ENCODE measurements at regions not wholly inside any gene's neighbourhood (a gene's known extent, or its start where the extent isn't known, plus 50 kb on each side); places are given as distances from the start of the nearest gene placed in this dataset.

DNA sequence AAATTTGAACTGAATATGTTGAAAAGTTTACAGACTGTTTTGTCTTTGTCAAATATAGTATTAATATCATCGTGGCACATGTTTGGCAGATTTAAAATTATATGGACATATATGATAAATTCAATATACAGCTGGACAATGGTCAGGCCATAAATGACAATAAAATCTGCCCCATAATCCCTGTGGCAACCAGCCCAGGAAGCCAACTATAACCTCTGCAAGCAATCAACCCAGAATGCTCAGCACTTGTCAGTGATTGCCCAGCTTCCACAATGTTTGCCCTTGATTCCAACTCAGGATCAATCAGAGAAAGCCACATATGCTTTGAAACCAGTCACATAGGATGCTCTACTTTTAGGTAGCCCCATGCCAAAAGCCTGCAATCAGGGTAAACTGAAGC, 671.9 kb downstream of the SUCLG1 start:
- Histone ChIP-seq H3K36me3 (no peaks in the 10 kb centered on the region), H3K4me3 (no peak overlapping the region), H3K9ac (no peak overlapping the region), H3K4me1 (no peaks in the 10 kb centered on the region), H3K27me3 (no peaks in the 10 kb centered on the region), H3K9me3 (no peaks in the 10 kb centered on the region), H3K27ac (no peak overlapping the region), H3K4me2 (no peak overlapping the region), H4K20me1 (no peaks in the 10 kb centered on the region)
- TF ChIP-seq Cebpa-rat (IDR thresholded peaks at IDR 0.05) = no peak

DNA sequence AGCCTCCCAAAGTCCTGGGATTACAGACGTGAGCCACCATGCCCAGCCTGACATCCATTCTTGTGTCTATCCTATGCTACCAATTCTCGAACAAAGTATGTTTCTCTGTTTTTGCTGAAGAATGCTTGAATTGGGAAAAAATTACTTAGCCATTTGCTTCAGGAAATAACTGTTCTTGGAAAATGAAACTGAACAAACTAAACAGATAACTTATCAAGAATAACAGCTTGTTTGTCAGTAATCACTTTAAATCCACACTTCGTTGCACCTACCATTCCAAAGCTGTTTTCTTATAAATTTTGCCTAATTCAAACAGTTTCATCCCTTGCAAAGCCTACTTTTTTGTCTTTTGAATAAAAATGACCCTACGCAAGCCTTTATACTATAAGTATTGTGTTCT, 672.9 kb downstream of the SUCLG1 start:
- no peaks in the 10 kb centered on the region for H3K4me1 ChIP-seq
- H3K27ac ChIP-seq = no peak overlapping the region
- H3K9ac ChIP-seq = no peak overlapping the region
- H4K20me1 ChIP-seq = no peaks in the 10 kb centered on the region
- no peak for TF ChIP-seq Cebpa-rat (IDR thresholded peaks at IDR 0.05)
- no peaks in the 10 kb centered on the region for H3K9me3 ChIP-seq
- H3K4me3 ChIP-seq = no peak overlapping the region
- no peaks in the 10 kb centered on the region for H3K27me3 ChIP-seq
- H3K4me2 ChIP-seq = no peak overlapping the region
- H3K36me3 ChIP-seq = no peaks in the 10 kb centered on the region

DNA sequence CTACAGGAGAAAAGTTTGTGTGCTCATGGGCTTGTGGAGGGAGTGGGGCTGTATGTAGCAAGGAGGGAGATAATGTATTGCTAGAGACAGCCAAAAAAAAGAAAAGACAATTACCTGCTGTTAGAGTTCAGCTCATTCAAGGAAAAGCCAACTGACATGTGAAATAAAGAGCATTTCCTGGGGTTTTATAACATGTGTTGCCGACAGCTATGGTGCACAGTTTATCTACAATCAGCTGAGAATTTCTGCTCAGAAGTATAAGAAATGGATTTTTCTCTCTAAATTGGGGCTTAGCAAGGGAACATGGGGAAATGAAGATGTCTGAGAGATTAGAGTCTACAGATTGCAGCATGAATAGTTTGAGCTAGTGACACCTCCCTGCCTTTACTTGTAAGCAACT, 674.1 kb downstream of the SUCLG1 start:
- Histone ChIP-seq H3K9ac (no peak overlapping the region), H3K4me1 (no peaks in the 10 kb centered on the region), H3K4me2 (no peak overlapping the region), H3K4me3 (no peak overlapping the region), H3K9me3 (no peaks in the 10 kb centered on the region), H4K20me1 (no peaks in the 10 kb centered on the region), H3K27ac (no peak overlapping the region), H3K36me3 (no peaks in the 10 kb centered on the region), H3K27me3 (no peaks in the 10 kb centered on the region)
- no peak for TF ChIP-seq Cebpa-rat (IDR thresholded peaks at IDR 0.05)

DNA sequence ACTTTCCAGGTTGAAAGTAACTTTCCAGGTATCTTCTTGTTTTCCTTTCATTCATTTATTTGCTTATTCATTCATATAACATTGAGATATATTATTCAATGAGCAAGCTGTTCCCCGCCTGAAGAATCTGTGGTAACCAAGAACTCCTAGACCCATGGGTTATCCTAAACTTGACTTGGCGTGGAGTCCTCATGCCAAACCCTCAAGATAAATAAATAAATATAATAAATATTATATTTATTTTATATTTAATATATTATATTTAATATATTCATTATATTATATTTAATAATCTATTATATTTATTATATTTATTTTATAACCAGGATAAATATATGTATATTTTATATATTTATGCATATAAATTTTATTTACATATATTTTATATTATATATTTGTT, 674.8 kb downstream of the SUCLG1 start:
- Histone ChIP-seq H3K9ac (no peak overlapping the region), H3K4me3 (no peak overlapping the region), H3K9me3 (no peaks in the 10 kb centered on the region), H3K27me3 (no peaks in the 10 kb centered on the region), H4K20me1 (no peaks in the 10 kb centered on the region), H3K27ac (no peak overlapping the region), H3K4me1 (no peaks in the 10 kb centered on the region), H3K36me3 (no peaks in the 10 kb centered on the region), H3K4me2 (no peak overlapping the region)
- TF ChIP-seq Cebpa-rat (IDR thresholded peaks at IDR 0.05) = no peak

DNA sequence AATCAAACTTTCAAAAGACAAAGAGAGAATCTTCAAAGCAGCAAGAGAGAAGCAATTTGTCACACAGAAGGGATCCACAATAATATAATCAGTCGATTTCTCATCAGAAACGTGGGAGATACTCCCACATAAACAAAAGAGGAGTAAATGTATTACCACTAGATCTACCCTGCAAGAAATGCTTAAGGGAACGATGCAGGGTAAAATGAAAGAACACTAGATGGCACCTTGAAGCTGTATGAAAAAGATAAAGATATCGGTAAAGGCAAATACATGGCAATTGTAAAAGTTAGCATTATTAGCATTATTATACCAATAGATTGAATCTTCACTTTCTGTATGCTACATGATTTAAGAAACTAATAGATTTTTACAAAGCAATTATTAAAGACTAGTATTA, 677.0 kb downstream of the SUCLG1 start:
- Histone ChIP-seq H3K4me1 (no peaks in the 10 kb centered on the region), H4K20me1 (no peaks in the 10 kb centered on the region), H3K27me3 (no peaks in the 10 kb centered on the region), H3K36me3 (no peaks in the 10 kb centered on the region), H3K4me3 (no peak overlapping the region), H3K27ac (no peak overlapping the region), H3K9me3 (no peaks in the 10 kb centered on the region), H3K4me2 (no peak overlapping the region), H3K9ac (no peak overlapping the region)
- no peak for TF ChIP-seq Cebpa-rat (IDR thresholded peaks at IDR 0.05)

DNA sequence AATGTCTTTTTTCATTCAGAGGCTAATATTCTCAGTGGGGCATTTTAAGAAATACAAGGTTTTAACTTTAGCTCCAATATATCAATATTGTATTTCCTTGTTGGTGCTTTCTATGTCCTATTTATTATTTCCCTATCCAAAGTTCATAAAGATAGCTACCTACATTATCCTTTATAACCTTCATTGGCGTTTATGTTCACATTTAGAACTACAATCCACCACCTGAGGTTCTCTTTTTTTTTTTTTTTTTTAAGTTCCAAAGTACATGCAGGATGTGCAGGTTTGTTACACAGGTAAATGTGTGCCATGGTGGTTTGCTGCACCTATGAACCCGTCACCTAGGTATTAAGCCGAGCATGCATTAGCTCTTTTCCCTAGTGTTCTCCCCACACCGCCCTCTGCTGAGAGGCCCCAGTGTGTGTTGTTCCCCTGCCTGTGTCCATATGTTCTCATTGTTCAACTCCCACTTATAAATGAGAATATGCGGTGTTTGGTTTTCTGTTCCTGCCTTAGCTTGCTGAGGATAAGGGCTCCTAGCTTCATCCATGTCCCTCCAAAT, 694.6 kb downstream of the SUCLG1 start:
- H3K27me3 ChIP-seq = no peaks in the 10 kb centered on the region

DNA sequence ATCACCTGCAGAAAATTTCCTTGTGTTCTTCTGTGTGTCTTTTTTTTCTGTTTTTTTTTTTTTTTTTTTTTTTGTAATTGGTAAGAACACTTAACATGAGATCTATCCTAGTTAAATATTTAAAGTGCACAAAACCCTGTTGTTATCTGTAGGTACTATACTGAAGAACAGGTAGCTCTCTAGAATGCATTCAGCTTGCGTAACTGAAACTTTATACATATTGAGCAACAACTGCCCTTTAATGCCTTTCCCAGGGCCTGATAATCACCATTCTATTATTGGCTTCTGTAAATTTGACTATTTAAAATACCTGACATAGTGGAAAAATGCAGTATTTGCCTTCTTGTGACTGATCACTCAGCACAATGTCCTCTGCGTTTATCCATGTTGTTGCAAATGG, 701.8 kb downstream of the SUCLG1 start:
- Histone ChIP-seq H3K4me1 (peaks cover 12% of the 10 kb centered on the region), H3K27me3 (no peaks in the 10 kb centered on the region), H3K9me3 (peaks cover 14% of the 10 kb centered on the region), H3K36me3 (no peaks in the 10 kb centered on the region), H3K27ac (no peak overlapping the region), H3K4me3 (no peak overlapping the region), H3K9ac (no peak overlapping the region), H4K20me1 (no peaks in the 10 kb centered on the region), H3K4me2 (no peak overlapping the region)
- no peak for TF ChIP-seq Cebpa-rat (IDR thresholded peaks at IDR 0.05)

More for the DNA sequence above, 694.6 kb downstream of the SUCLG1 start:
- no peak overlapping the region for H3K4me3 ChIP-seq
- H3K4me2 ChIP-seq = no peak overlapping the region
- no peak overlapping the region for H3K27ac ChIP-seq
- H3K36me3 ChIP-seq = no peaks in the 10 kb centered on the region
- no peaks in the 10 kb centered on the region for H3K4me1 ChIP-seq
- H3K9ac ChIP-seq = no peak overlapping the region
- H3K9me3 ChIP-seq = peaks cover 21% of the 10 kb centered on the region
- no peaks in the 10 kb centered on the region for H4K20me1 ChIP-seq
- no peak for TF ChIP-seq Cebpa-rat (IDR thresholded peaks at IDR 0.05)

DNA sequence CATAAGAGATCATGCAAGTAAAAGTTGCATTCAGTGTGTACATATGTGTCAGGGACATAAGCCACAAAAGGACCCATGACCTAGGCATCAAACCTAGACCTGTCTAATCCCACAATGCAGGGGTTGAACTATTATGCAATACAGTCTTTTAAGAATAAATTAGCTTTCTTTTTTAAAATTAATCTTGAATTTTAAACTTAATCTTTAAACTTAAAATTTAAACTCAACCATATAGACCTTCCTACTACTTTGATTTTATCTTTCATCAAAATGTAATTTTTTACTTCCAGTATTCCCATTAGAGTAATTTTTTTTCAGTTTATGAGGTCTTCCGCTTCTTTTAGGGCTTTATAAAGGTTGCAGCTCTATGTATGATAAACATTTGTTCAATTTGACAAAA, 702.9 kb downstream of the SUCLG1 start:
- no peak overlapping the region for H3K4me3 ChIP-seq
- no peaks in the 10 kb centered on the region for H3K27me3 ChIP-seq
- H3K36me3 ChIP-seq = no peaks in the 10 kb centered on the region
- no peaks in the 10 kb centered on the region for H4K20me1 ChIP-seq
- H3K4me2 ChIP-seq = no peak overlapping the region
- peaks cover 16% of the 10 kb centered on the region for H3K4me1 ChIP-seq
- TF ChIP-seq Cebpa-rat (IDR thresholded peaks at IDR 0.05) = no peak
- H3K27ac ChIP-seq = no peak overlapping the region
- no peak overlapping the region for H3K9ac ChIP-seq
- peaks cover 10% of the 10 kb centered on the region for H3K9me3 ChIP-seq

DNA sequence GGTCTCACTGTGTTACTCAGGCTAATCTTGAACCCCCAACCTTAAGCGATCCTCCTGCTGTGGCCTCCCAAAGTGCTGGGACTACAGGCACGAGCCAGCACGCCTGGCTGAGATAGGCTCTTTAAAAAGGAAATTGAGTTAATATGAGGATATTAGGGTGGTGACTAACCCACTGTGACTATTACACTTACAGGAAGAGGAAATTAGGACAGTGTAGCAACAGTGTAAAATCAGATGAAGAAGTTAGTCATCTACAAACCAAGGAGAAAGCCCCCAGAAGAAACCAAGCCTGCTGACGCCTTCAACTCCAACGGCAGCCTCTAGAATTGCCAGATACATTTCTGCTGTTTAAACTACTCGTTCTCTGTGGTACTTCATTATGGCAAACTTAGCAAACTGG, 711.9 kb downstream of the SUCLG1 start:
- Histone ChIP-seq H3K4me1 (peaks cover 8% of the 10 kb centered on the region), H3K27me3 (no peaks in the 10 kb centered on the region), H3K9ac (no peak overlapping the region), H3K36me3 (no peaks in the 10 kb centered on the region), H4K20me1 (no peaks in the 10 kb centered on the region), H3K4me3 (no peak overlapping the region), H3K4me2 (no peak overlapping the region), H3K9me3 (no peaks in the 10 kb centered on the region), H3K27ac (no peak overlapping the region)
- TF ChIP-seq Cebpa-rat (IDR thresholded peaks at IDR 0.05) = no peak

DNA sequence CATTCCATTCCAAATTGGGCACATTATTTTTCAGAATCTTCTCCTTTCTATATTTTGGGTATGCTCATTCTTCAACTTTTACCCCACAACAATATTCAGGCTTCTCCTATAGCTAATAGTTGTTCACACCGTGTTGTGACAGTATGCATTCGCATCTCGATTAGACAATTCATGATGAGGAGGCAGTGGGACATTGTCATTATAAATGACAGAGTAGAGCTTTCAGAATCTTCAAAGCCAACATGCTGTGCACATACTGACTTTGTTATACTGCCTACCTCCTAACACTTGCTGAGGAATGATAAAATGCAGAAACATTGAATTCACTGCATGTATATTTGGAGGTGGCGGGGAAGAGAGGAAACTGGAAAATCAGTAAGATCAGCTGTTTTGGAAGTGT, 714.2 kb downstream of the SUCLG1 start:
- no peak for TF ChIP-seq Cebpa-rat (IDR thresholded peaks at IDR 0.05)
- Histone ChIP-seq H3K4me3 (no peak overlapping the region), H3K36me3 (no peaks in the 10 kb centered on the region), H3K4me1 (0 out of 2 replicates have a peak, but pooled peaks cover 6% of the 10 kb centered on the region), H4K20me1 (no peaks in the 10 kb centered on the region), H3K9me3 (peaks cover 18% of the 10 kb centered on the region), H3K4me2 (no peak overlapping the region), H3K27me3 (no peaks in the 10 kb centered on the region), H3K9ac (no peak overlapping the region), H3K27ac (no peak overlapping the region)
